ENCODE measurements at regions not wholly inside any gene's neighbourhood (a gene's known extent, or its start where the extent isn't known, plus 50 kb on each side); places are given as distances from the start of the nearest gene placed in this dataset.
"Not testable (repeated sequence)": the region's sequence is repeated elsewhere in the genome, so short reads cannot be mapped to it uniquely, and the experiment has no call there.

DNA sequence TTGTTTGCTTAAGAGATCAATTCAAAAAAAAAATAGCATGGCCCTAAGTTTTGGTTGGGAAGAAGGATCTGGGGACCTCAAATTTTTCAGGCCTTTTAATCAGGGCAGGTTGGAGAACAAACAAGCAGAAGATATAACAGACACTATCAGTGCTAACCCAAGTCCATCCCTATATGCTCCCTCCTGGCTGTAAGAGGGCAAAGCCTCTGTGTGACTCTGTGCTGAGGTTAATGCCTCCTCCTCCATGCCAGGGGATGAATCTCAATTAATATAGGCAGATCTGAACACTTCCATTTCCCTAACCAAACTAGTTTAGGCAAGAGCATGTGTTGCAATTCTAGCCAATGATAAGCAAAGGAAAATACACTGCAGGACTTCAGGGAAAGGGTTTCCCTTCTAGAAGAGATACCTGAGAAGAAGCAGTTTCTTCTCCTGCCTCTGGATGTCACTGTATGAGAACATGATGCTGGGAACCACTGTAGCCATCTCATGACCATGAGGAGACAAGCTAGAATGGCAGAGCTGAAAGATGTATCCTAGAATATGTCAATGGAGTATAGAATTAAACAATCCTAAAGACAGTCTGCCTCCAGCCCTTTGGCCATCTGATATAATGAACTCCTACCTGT is 76.0 kb downstream of the CHD9NB start:
- DNase-seq (ENCODE audit: low spot score), result no peak

DNA sequence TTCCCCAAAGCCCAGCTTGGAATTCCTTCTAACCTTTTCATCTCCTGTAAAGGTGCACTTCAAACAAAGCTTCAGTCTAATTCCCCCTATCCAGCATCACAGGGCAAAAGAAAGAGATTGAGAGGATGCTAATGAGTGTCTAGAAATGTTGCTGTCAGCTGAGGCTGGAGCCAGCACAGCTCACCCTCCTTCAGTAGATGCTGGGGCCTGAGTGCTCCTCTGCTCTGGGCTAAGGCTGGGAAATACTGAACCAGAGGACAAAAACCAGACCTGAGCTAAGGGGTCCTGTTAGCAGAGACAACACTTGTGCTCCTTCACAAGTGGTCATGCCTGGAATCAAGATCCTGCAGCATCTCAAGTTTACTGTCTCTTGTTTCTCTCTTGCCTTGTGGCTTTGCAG is 85.0 kb downstream of the CHD9NB start:
- no peak for DNase-seq (ENCODE audit: low spot score)

DNA sequence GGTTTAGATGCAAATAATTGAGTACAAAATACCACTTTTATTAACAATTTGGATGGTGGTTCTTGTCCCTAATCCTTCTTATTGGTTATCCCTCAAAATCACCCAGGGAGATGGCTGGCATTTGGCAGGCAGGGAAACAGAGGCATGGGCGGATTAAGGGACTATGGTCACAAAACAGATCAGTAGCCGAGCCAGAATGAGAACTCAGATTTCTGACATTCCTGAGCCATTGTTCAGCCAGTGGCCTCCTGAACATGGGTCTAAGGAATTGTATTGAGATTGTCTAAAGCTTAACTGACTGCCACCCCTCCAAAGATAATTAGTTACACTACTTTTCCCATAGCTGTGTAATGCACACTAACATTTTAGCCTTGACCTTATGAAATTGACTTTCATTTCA is 88.4 kb downstream of the CHD9NB start:
- DNase-seq (ENCODE audit: low spot score), result no peak

DNA sequence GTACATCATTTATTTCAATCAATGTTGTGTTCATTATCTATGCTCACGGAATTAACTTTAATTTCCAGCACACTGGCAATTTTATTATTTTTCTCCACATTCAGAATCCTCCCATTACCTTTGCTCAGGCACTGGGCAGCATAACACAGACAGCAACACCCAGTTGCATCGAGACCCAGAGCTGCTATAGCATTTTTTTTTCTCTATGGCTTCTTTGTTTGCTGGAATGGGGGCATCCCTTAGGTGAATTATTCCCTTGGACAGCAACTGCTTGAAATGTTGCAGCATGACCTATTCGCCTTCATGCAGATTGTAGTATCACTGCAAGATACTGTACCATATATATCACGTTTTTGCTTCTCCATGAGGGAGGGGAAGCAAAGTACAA is 88.8 kb downstream of the CHD9NB start:
- no peak for DNase-seq (ENCODE audit: low spot score)

DNA sequence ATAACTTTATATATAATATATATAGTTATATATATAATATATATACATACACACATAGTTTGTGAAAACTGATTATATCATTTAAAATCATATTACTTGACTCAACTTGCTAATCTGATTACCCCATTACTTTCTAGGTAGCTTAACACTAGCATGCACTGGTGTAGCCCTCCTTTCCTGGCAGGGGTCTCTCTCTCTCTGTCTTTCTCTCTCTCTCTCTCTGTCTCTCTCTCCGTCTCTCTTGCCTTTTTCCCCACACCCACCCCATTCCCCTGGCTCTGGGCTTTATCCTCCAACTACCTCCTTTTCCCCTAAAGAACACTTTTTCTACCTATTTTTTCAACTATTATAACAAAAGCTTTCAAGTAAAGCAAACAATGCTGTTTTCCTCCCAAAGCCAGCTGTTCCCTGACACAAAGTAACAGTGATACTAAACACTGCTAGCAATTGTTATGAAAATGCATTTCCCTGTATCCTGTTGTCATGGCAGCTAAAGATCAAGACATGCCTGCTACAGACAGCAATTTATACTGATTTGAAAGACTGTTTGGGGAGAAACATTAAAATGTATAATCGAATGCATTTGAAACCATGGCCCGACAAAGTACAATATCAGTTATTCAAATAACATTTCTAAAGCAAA is 89.4 kb downstream of the CHD9NB start:
- DNase-seq (ENCODE audit: low spot score), result no peak

DNA sequence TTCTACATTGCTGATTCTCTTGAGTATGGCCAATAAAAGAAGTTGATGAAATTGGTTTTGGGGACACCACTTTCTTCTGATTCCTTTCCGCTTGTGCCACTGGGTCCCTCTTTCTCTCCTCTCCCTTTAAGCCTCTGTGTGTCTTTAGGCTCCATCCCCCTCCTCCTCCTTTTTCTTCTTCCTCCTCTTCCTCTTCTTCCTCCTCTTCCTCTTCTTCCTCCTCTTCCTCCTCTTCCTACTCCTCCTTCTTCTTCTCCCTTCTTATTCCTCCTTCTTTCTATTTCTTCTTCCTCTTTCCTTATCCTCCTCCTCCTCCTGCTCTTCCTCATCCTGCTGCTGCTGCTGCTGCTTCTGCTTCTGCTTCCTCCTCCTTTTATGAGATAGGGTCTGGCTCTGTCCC is 93.7 kb downstream of the CHD9NB start:
- no peak for DNase-seq (ENCODE audit: low spot score)

DNA sequence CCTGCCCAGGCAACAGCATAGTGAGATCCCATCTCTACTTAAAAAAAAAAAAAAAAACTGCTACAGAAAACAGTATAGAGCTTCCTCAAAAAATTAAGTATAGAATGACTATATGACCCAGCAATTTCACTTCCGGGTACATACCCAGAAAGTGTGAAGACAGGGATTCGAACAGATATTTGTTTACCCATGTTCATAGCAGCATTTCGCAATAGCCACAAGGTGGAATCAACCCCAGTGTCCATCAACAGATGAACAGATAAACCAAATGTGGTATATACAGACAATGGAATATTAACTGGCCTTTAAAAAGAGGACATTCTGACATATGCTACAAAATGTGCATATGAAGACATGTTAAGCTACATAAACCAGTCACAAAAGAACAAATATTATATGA is 95.5 kb downstream of the CHD9NB start:
- no peak for DNase-seq (ENCODE audit: low spot score)

DNA sequence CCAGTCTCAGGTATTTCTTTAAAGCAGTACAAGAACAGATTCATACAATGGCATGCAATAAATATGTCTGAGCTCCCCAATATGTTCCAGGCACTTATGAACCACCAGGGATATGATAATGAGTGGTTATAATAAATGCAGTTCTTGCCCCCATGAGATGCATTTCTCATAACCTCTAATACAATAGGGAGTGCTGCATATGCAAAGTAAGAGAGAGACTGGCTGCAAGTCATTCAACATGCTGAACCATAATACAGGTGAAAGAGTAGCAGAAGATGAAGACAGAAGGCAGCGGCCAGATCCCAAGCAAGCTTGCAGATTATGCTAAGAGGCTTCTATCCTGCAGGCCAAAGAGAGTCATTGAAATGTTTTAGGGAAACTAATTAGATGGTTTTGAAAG is 96.7 kb downstream of the CHD9NB start:
- no peak for DNase-seq (ENCODE audit: low spot score)

DNA sequence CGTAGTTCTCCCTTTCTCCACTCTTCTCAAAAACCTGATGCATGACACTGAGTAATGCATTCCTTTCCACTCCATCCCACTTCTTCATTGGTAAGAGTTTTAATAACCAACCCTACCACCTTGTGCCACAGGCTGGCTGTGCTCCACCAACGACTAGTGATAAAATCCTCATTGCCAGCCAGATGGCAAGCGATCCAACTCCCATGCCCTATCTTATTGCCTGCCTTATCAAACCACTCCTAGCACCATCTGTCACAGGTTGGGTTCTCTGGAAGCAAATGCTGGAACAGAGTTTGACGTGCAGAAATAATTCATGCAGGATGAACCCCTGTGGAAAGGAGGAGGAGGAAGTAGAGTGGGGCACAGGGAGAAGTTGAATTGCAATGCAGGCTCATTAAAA is 99.5 kb downstream of the CHD9NB start:
- DNase-seq (ENCODE audit: low spot score), result no peak

DNA sequence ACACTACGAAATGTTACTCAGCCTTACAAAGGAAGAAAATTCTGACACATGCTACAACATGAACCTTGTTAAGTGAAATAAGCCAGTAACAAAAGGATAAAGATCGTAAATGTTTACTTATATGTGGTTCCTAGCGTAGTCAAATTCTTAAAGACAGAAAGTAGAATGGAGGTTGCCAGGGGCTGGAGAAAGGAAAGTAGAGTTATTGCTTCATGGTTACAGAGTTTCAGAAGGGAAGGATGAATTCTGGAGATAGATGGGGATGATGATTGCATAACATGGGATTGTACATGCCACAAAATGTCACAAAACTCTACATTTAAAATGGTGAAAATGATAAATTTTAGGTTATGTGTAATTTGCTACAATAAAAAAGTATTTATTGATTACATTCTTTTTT is 103.8 kb downstream of the CHD9NB start:
- no peak for DNase-seq (ENCODE audit: low spot score)

DNA sequence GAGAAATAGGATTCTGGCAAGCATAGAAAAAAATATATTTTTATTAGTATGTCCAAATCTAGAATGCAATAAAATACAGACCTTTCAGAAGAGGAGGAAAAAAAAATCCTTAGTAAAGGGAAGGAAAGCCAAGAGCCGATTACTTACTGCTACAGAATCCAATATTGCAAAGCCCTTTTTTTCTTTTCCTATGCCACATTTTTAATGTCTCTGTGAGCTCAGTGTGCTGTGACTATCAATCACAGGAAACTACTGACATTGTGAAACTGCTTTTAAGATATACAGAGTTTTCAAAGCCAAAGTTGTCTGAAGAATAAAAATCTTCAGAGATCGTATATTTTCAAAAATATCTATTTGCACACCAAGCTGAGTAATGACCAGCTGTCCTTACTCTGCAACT is 120.4 kb downstream of the CHD9NB start:
- DNase-seq (ENCODE audit: low spot score), result no peak

DNA sequence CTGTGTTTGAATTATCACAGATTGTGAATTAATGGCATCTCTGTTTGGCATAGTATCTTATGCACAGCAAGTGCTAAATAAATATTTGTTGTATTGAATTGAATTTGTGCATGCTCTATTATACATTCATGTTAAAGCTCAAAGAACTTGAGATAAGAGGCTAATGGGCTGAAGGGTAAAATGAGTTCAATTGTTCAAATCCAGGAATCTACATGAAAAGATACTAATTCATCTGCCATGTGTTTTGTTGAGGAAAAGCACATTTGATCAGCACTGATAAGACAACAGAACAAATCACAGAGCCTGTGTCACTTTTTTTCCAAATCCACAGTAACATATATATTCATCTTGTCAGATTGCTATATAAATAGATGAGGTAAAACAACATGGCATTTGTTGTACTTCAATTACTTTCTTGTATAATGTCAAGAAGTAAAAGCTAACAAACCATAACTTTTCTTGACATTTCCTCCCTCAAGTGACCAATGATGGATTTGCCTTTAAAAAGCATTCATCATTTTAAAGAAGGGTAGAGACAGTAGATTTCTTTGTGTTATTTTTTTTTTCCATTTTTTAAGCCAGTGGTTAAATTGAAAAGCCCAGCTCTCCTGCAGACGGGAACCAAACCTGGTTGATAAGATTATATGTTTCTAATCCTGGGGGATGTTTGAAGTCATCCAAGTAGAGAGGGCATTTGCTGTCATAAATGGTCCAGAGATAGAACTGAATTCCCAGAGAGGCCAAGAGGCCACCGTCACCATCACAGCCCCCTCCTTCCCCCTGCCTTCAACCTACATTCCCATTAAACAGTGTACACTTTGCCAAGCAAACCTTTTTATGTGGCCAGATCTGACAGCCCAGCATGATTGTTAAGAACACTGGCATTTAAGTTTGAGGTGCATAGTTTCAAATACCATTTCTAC is 123.0 kb downstream of the CHD9NB start:
- no peak for DNase-seq (ENCODE audit: low spot score)

DNA sequence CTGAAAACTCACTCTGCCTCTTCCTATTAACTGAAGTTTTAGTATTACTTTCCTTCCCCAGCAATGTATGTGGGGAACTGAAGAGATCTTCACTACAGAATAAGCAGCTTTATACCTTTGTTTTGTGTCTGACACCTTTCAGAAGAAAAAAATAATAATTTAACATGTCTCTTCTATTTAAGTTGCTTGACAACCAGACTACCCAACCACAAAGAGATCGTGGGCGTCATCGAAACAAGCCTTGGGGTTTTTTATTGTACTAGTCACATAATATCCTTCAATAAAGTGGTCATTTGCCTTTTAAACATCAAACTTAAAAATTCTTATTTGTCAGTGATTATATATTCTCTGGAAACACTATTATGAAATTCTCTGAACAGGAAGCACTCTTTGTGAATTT is 123.7 kb downstream of the CHD9NB start:
- DNase-seq (ENCODE audit: low spot score), result no peak

DNA sequence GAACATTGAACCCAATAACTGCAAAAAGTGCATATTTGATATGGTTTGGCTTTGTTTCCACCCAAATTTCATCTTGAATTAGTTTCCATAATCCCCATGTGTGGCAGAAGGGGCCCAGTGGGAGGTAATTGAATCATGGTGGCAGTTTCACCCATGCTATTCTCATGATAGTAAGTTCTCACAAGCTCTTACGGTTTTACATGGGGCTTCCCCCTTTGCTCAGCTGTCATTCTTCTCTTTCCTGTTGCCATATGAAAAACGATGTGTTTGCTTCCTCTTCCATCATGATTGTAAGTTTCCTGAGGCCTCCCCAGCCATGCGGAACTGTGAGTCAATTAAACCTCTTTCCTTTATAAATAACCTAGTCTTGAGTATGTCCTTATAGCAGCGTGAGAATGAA is 127.6 kb downstream of the CHD9NB start:
- DNase-seq (ENCODE audit: low spot score), result no peak

DNA sequence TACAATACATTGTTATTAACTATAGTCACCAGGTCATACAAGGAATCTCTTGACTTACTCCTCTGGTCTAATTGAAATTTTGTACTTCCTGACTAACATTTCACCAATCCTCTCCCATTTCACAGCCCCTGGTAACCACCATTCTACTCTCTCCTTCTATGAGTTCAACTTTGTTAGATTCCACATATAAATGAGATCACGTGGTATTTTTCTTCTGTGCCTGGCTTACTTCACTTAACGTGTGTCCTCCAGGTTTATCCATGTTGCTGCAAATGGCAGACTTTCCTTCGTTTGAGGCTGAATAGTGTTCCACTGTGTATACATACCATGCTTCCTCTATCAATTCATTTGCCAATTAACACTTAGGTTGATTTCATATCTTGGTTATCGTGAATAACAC is 128.5 kb downstream of the CHD9NB start:
- DNase-seq (ENCODE audit: low spot score), result no peak

DNA sequence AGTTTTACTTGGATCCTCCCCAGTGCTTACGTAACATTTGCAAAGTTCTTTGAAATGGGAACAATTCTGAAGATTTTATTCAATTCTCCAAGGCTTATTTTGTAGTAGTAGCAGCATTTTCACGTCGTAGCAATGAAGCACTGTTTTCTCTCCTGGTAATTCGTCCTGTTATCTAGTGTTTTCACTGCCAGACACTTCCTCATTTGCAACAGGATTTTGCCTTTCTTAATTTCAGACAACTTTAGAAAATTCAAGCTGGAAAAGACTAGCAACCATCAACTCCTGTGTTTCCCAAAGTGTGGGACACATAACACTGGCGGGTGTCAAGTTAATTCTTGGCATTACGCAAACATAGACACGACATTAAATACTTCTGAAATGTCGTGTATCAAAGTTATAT is 131.6 kb downstream of the CHD9NB start:
- no peak for DNase-seq (ENCODE audit: low spot score)

DNA sequence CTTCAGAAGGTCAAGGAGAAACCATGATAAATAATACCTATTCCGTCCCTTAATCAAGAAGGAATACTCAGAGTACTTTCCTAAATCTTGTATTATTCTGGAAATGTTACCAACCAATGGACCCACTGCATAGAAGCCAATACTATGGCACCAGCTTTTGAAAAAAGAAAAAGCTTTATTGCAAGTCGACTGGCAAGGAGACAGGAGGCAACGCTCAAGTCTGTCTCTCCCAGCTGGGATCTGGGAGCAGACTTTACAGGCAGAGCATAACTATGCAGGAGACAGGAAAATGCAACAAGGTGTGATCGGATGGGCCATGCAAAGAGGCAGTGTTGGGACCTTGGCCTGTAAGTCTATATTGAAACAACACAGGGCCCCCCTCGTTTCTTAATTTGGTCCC is 132.4 kb downstream of the CHD9NB start:
- DNase-seq (ENCODE audit: low spot score), result no peak

DNA sequence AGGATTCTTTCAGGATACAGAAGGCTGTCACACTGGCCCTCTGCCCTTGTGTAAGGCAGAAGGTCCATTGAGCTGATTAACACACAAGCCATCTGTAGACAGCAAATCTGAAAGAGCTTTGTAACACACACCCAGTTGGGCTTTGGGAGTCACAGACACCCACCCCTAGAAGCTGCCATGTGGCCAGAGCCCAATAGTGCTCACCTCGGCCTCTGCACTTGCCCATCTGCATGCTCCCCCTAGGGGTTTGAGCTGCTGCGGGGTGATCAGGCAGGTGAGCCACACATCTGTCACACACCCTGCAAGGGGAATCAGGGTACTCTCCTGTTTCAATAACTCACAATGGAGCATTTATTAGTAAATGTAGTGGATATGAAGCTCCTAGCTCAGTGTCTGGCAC is 138.3 kb downstream of the CHD9NB start:
- DNase-seq (ENCODE audit: low spot score), result no peak

DNA sequence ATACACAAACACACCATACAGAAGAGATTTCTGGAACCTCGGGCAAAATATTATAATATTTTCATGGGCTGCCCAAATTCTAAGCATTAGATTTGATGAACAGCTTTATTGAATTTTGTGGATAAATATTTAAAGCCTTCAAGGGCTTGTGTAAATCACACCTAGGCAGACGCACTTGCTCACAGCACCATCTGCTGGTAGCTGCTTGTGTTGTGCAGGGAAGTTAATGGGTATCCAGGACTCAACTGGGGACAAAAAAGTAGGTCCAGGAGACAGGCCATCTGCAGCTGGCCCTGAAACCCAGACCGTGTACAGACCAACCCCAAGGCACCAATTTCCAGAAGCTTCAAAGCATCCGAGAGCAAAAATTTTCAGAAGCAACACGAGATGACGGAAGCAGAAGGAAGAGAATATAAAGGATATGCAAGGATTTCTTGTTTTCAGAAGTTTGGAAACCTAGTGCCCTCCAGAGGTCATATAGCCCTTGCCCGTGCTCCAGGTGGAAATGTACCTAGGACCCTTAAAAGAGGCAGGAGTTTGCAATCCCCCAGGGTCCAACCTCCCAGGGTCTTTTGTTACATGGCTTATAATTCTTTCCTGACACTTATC is 140.0 kb downstream of the CHD9NB start:
- DNase-seq (ENCODE audit: low spot score), result peak; percentile 69

DNA sequence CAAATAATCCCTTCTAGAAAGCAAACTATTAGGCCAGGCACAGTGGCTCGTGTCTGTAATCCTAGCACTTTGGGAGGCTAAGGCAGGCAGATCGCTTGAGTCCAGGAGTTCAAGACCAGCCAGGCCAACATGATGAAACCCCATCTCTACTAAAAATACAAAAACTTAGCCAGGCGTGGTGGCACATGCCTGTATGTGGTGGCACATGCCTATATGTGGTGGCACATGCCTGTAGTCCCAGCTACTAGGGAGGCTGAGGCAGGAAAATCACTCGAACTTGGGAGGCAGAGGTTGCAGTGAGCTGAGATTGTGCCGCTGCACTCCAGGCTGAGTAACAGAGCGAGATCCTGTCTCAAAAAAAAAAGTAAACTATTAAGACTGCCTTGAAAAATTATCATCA is 144.6 kb downstream of the CHD9NB start:
- not testable (repeated sequence) for DNase-seq (ENCODE audit: low spot score)

DNA sequence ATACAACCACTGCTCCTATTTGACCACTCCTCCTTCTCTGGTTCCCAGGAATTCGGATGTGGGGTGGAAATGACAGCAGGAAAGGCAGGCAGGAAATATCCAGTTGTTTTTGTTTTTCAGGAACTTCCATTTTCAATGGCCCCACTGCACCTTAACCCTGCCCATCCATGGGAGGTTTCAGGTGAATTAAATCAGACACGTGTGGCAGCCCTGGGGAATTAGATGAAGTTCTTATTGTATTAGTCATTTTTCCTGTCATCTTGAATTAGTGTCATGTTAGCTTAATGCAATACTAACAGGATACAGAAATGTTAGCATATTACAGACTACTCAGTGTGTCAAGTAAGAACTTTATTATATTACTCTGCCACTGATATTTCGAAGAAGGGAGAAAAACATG is 146.4 kb downstream of the CHD9NB start:
- DNase-seq (ENCODE audit: low spot score), result no peak

DNA sequence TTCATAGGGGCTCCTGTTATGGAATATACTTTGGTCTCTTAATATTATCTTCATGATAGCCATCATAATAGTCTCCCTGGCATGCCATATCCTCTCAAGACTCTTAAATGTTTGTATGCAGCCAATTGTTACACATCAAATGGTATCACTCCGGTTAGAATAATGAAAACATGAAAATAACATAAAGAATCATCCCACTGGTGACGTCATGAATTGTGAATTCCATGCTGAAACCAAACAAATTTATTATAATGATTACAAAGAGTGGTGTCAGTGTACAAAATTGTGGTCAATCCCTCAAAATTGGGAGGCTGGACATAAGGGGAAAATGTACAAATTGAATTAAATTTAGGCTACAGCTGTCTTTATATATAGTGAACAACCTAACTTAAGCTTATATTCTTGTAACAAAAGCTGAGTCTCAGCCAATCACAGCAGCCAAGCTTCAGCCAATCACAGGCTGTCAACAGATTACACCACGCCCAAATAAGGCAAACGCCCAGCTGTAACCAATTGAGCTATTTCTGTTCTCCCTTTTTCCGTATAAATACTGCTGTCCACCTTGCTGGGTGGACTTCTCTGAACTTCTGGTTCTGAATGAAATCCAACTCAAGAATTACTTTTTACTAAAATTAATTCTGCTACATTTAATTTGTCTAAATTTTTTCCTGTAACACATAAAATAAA is 156.1 kb downstream of the CHD9NB start:
- DNase-seq (ENCODE audit: low spot score), result no peak

Measured in ureter (tissue), 1 donor.